EL (cell line): ENCODE measurements at regions not wholly inside any gene's neighbourhood (a gene's known extent, or its start where the extent isn't known, plus 50 kb on each side); places are given as distances from the start of the nearest gene placed in this dataset.

Experiments used
- DNase-seq: peaks from one replicate; pipeline ENCODE4 v3.0.0-alpha.2; 2016

GRCh38 chr5:141745390-141745789, 63.4 kb upstream of the ARAP3 start:
- DNase-seq, result no peak

GRCh38 chr5:141743866-141744272, 61.8 kb upstream of the ARAP3 start:
- no peak for DNase-seq

DNA sequence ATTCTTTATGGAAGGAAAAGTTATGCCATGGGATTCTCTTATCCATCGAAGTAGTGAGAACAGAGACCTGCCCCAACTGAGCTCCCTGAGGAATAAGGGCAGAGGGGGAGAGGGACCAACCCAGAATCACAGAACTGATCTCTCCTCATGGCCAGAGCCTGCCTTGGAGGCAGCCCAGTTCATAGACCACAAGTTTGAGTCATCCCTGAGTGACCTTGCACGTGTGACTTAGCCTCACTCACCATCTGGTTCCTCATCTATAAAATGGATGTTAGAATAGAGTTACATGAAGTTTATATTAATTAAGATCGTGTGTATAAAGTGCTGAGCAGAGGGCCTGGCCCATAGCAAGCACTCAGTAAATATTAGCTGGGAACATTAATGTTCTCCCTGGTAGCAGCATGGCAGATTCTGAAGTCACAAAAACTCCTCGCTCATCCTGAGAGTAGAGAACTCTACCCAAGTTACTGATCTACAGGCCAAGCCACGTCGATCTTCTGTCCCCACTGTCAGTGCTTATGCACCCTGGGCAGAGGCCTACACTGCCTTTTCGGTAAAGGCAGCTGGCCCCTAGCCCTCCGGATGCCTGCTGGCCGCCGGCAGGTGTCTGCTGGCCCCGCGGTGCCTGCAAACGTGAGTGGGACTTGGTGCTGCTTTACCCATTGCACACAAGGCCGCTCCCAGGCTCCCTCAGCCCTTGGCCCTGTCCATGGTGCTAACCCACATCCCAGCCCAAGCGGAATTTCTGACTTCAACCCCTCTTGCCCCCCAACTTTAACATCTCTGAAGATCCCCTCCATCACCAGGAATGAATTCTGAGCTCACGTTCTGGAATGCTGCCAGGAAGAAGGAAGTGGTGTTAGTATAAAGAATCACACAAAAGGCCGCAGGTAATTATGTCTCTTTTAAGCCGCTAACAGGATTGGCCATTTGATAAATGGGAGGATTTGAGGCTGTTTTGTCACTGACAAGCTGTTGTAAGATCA, 61.1 kb upstream of the ARAP3 start:
- peak; percentile 18 for DNase-seq

- DNase-seq, result no peak
Measured at GRCh38 chr5:141742144-141742543, 60.1 kb upstream of the ARAP3 start.

DNA sequence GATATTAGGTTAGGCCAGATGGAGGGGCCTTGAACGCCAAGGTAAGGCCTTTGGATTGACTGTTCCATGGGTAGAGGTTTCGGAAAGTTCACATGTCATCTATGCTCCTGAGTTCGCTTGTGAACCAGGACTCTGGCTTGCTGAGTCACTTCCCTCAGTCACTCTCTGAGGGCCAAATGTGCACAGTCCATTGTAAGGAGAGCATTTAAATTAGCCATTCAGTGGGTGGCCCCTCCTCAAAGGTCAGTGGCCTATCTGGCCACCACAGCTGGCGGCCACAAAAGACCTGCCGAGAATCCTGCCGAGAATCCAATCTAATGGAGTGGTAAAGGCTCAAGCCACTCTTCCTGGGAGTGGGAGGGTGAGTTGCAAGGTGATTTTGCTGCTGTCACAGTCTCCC, 58.9 kb upstream of the ARAP3 start:
- no peak for DNase-seq

- no peak for DNase-seq
Measured at GRCh38 chr5:141737535-141737934, 55.5 kb upstream of the ARAP3 start.

- DNase-seq, result no peak
Measured at GRCh38 chr5:141735823-141736222, 53.8 kb upstream of the ARAP3 start.

DNA sequence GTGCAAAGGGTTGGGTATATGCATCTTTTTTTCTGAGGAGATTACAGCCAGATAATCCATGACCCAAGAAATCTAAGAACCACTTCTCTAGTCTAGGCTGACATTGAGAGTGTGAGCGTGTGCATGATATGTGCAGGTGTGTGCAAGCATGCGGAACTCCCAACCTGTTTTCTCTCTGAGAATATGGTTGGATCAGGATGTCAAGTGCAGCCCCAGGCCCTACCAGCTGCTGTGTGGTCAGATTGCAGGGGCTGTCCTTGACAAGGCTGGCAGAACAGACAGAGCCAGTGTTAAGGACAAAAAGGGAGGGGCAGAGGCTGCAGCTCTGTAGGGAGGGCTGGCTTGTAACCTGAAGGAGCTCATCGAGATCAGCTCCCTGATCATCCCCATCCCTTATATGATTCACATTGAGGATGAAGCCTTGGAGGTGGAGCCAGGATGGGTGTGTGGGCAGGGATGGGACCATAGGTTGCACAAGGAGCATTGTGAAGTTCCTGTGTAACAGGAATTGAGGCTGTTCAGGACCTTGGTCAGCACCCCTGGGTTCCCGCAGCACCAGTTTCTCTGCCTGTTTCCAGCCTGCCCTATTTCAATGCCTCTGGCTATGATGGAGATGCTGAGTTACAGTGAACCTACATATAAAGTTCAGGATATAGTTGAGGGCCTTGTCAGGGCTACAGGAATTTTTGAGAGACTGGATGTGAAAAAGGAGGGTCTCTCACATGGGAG, 52.6 kb upstream of the ARAP3 start:
- DNase-seq, result peak; percentile 52

DNA sequence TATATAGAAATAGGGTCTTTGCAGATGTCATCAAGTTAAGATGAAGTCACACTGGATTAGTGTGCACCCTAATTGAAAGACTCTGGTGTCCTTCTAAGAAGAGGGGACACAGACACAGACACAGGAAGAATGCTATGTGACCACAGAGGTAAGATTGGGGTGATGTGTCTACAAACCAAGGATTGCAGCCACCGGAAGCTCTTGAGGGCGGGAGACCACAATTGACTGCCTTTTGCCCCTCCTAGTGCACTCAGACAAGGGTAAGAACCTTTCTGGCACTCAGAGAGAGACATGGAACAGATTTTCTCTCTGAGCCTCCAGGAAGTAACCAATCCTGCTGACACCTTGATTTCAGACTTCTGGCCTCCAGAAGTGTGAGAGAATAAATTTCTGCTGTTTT, 51.2 kb upstream of the ARAP3 start:
- no peak for DNase-seq

GRCh38 chr5:141732417-141732816, 50.4 kb upstream of the ARAP3 start:
- DNase-seq, result no peak
